OCI-LY7 (cell line): ENCODE measurements at regions not wholly inside any gene's neighbourhood (a gene's known extent, or its start where the extent isn't known, plus 50 kb on each side); places are given as distances from the start of the nearest gene placed in this dataset.

Experiments
- BruUV-seq: library from RNA; stranded (reverse); fragments of 400-500 nt; replicated peaks from 2 replicates; lab custom pipeline; 2021; lab: Mats Ljungman, UMichigan
- CTCF ChIA-PET: fragments of 300-600 bp; sonication (Branson Sonifier 250); formaldehyde crosslinking; loops from one replicate; lab custom pipeline; 2022; ENCODE audit warnings: antibody characterized with exemption; ENCODE audit not compliant: unreplicated experiment; lab: Charles Lee
- POLR2A ChIA-PET: fragments of 300-600 bp; sonication (Branson Sonifier 250); formaldehyde crosslinking; loops from one replicate; lab custom pipeline; 2022; ENCODE audit warnings: antibody characterized with exemption; lab: Charles Lee
- DNase-seq: peaks from one replicate; pipeline ENCODE4 v3.0.0-alpha.2; 2015; ENCODE audit warnings: low spot score
- H2AFZ ChIP-seq: fragments of 200-600 bp; sonication (generic), shearing (Covaris generic); 2 replicates; pipeline ENCODE4 v1.6.1; 2014; ENCODE audit warnings: mild to moderate bottlenecking, antibody characterized with exemption, low read length, moderate library complexity
- H3K27ac ChIP-seq: fragments of 200-600 bp; sonication (generic); 2 replicates; pipeline ENCODE4 v1.5.1; 2014; ENCODE audit warnings: mixed run types, low read depth, mild to moderate bottlenecking, moderate library complexity, low read length, inconsistent platforms; ENCODE audit not compliant: poor library complexity, severe bottlenecking
- H3K36me3 ChIP-seq: fragments of 200-600 bp; sonication (generic); 2 replicates; pipeline ENCODE4 v1.6.1; 2014; ENCODE audit warnings: mild to moderate bottlenecking, antibody characterized with exemption, low read length, moderate library complexity, mixed read lengths; ENCODE audit not compliant: insufficient read depth
- H3K4me1 ChIP-seq: fragments of 200-600 bp; sonication (generic); 2 replicates; pipeline ENCODE4 v1.5.1; 2014; ENCODE audit warnings: mild to moderate bottlenecking, low read length; ENCODE audit not compliant: insufficient read depth, poor library complexity, severe bottlenecking
- H3K4me2 ChIP-seq: fragments of 200-600 bp; sonication (generic); 2 replicates; pipeline ENCODE4 v1.6.1; 2014; ENCODE audit warnings: mild to moderate bottlenecking, low read length
- H3K4me3 ChIP-seq: fragments of 200-600 bp; sonication (generic); 2 replicates; pipeline ENCODE4 v1.5.1; 2014; ENCODE audit warnings: mild to moderate bottlenecking, low read depth, low read length; ENCODE audit not compliant: poor library complexity, severe bottlenecking
- H3K79me2 ChIP-seq: fragments of 200-600 bp; sonication (generic); 2 replicates; pipeline ENCODE4 v1.6.1; 2016; ENCODE audit warnings: low read depth, mild to moderate bottlenecking, low read length, moderate library complexity, mixed read lengths; ENCODE audit not compliant: insufficient read depth
- H3K9me2 ChIP-seq: fragments of 200-600 bp; sonication (generic); 2 replicates; pipeline ENCODE4 v1.6.1; 2016; ENCODE audit warnings: mild to moderate bottlenecking, low read length, mixed read lengths; ENCODE audit not compliant: insufficient read depth
- H3K9me3 ChIP-seq: fragments of 200-600 bp; sonication (generic); 2 replicates; pipeline ENCODE4 v1.6.1; 2014; ENCODE audit warnings: mild to moderate bottlenecking, mixed run types, low read length, mixed read lengths
- H4K20me1 ChIP-seq: fragments of 200-600 bp; sonication (generic); 2 replicates; pipeline ENCODE4 v1.6.1; 2014; ENCODE audit warnings: mild to moderate bottlenecking, antibody characterized with exemption, low read length, moderate library complexity, mixed read lengths; ENCODE audit not compliant: insufficient read depth
- CTCF ChIP-seq: fragments of 200-600 bp; sonication (generic); conservative IDR thresholded peaks from 2 replicates; pipeline ENCODE4 v1.5.1; 2014; ENCODE audit warnings: mild to moderate bottlenecking, antibody characterized with exemption, low read length, moderate library complexity, mixed read lengths
- EZH2phosphoT487 ChIP-seq: fragments of 200-600 bp; sonication (generic); IDR thresholded peaks from 2 replicates; pipeline ENCODE4 v1.6.1; 2018; ENCODE audit warnings: low read depth, borderline replicate concordance, mild to moderate bottlenecking, mixed run types, antibody characterized with exemption, low read length, moderate library complexity, mixed read lengths
- intact Hi-C: fragments of 100-400 bp; cut with micrococcal nuclease; formaldehyde crosslinking; loops from one replicate; pipeline ENCODE4 v1.10.0; 2022; ENCODE audit not compliant: unreplicated experiment

- Histone ChIP-seq H3K36me3 (no peaks in the 10 kb centered on the region), H2AFZ (no peak overlapping the region), H3K4me1 (no peaks in the 10 kb centered on the region), H3K9me3 (no peaks in the 10 kb centered on the region), H3K27ac (no peak overlapping the region), H3K79me2 (no peaks in the 10 kb centered on the region), H3K4me3 (no peak overlapping the region), H3K9me2 (no peaks in the 10 kb centered on the region), H4K20me1 (no peaks in the 10 kb centered on the region), H3K4me2 (no peak overlapping the region)
- intact Hi-C loops = no loop called here
- no peak for DNase-seq
- ChIA-PET CTCF (no interaction called here), POLR2A (no interaction called here)
- TF ChIP-seq EZH2phosphoT487 (no peak), CTCF (no peak)
- no TSS peak for BruUV-seq
Observed at GRCh38 chr1:47635597-47635996, 197.8 kb downstream of the FOXD2 start.

- Histone ChIP-seq H3K27ac (no peak overlapping the region), H3K9me2 (no peaks in the 10 kb centered on the region), H3K4me1 (no peaks in the 10 kb centered on the region), H2AFZ (no peak overlapping the region), H3K9me3 (no peaks in the 10 kb centered on the region), H3K79me2 (no peaks in the 10 kb centered on the region), H4K20me1 (no peaks in the 10 kb centered on the region), H3K4me3 (no peak overlapping the region), H3K36me3 (no peaks in the 10 kb centered on the region), H3K4me2 (no peak overlapping the region)
- POLR2A ChIA-PET = no interaction called here
- TF ChIP-seq CTCF (no peak), EZH2phosphoT487 (no peak)
- CTCF ChIA-PET = no interaction called here
- intact Hi-C loops = no loop called here
- no TSS peak for BruUV-seq
- DNase-seq = no peak
Observed at GRCh38 chr1:47637111-47637685, 199.4 kb downstream of the FOXD2 start.

GRCh38 chr1:47638240-47638639 is 200.4 kb downstream of the FOXD2 start:
- Histone ChIP-seq H3K9me3 (no peaks in the 10 kb centered on the region), H3K36me3 (no peaks in the 10 kb centered on the region), H4K20me1 (no peaks in the 10 kb centered on the region), H3K9me2 (no peaks in the 10 kb centered on the region), H3K4me1 (no peaks in the 10 kb centered on the region), H2AFZ (no peak overlapping the region), H3K4me3 (no peak overlapping the region), H3K27ac (no peak overlapping the region), H3K4me2 (no peak overlapping the region), H3K79me2 (no peaks in the 10 kb centered on the region)
- intact Hi-C loops = no loop called here
- no peak for DNase-seq
- no peak for TF ChIP-seq CTCF
- no peak for TF ChIP-seq EZH2phosphoT487
- ChIA-PET CTCF (no interaction called here), POLR2A (no interaction called here)
- no TSS peak for BruUV-seq
